ENCODE measurements at regions not wholly inside any gene's neighbourhood (a gene's known extent, or its start where the extent isn't known, plus 50 kb on each side); places are given as distances from the start of the nearest gene placed in this dataset.

- no peak overlapping the region for H3K4me2 ChIP-seq
- H3K79me2 ChIP-seq (ENCODE audit: low read depth), result no peaks in the 10 kb centered on the region
- H2AFZ ChIP-seq, result no peak overlapping the region
- CTCF ChIA-PET, result no interaction called here
- TF ChIP-seq EZH2 (IDR thresholded peaks at IDR 0.05; ENCODE audit: low read depth), result no peak
- no peak for TF ChIP-seq CTCF (conservative IDR thresholded peaks at IDR 0.05)
- H4K20me1 ChIP-seq (ENCODE audit: insufficient read depth), result no peaks in the 10 kb centered on the region
- intact Hi-C loops (cut with micrococcal nuclease; ENCODE audit: unreplicated experiment), result no loop called here
- peaks cover 97% of the 10 kb centered on the region for H3K27me3 ChIP-seq (ENCODE audit: insufficient read depth, low read depth)
- no TSS peak for BruUV-seq (replicated peaks)
- H3K36me3 ChIP-seq (ENCODE audit: low read depth), result no peaks in the 10 kb centered on the region
- no peak for DNase-seq
- no peak overlapping the region for H3K4me3 ChIP-seq
- POLR2A ChIA-PET (ENCODE audit: unreplicated experiment), result no interaction called here
- H3K27ac ChIP-seq, result no peak overlapping the region
- H3K4me1 ChIP-seq (replicated peaks; ENCODE audit: insufficient read depth), result no peaks in the 10 kb centered on the region
- H3F3A ChIP-seq (ENCODE audit: insufficient read depth, low read depth), result no peaks in the 10 kb centered on the region
- no peaks in the 10 kb centered on the region for H3K9me3 ChIP-seq (ENCODE audit: insufficient read depth, low read depth)
- H3K9me2 ChIP-seq (ENCODE audit: insufficient read depth), result no peaks in the 10 kb centered on the region
Measured at GRCh38 chr11:120020981-120021380, 116.9 kb downstream of the TRIM29 start.

- DNase-seq, result no peak
- no peak overlapping the region for H2AFZ ChIP-seq
- H3K9me2 ChIP-seq (ENCODE audit: insufficient read depth), result no peaks in the 10 kb centered on the region
- H3K27me3 ChIP-seq (ENCODE audit: insufficient read depth, low read depth), result peaks cover 99% of the 10 kb centered on the region
- intact Hi-C loops (cut with micrococcal nuclease; ENCODE audit: unreplicated experiment), result no loop called here
- H3F3A ChIP-seq (ENCODE audit: insufficient read depth, low read depth), result no peaks in the 10 kb centered on the region
- H3K79me2 ChIP-seq (ENCODE audit: low read depth), result no peaks in the 10 kb centered on the region
- BruUV-seq (replicated peaks), result no TSS peak
- CTCF ChIA-PET, result no interaction called here
- no peak overlapping the region for H3K27ac ChIP-seq
- H3K4me1 ChIP-seq (replicated peaks; ENCODE audit: insufficient read depth), result no peaks in the 10 kb centered on the region
- no peaks in the 10 kb centered on the region for H3K36me3 ChIP-seq (ENCODE audit: low read depth)
- H3K4me2 ChIP-seq, result no peak overlapping the region
- POLR2A ChIA-PET (ENCODE audit: unreplicated experiment), result interaction anchor here (0.6 kb wide), 1 partner anchor 1261 kb away, joined by 3 read pairs; no protein-coding TSS in a partner anchor
- H3K9me3 ChIP-seq (ENCODE audit: insufficient read depth, low read depth), result no peaks in the 10 kb centered on the region
- H4K20me1 ChIP-seq (ENCODE audit: insufficient read depth), result no peaks in the 10 kb centered on the region
- TF ChIP-seq EZH2 (IDR thresholded peaks at IDR 0.05; ENCODE audit: low read depth) (no peak), CTCF (conservative IDR thresholded peaks at IDR 0.05) (no peak)
- H3K4me3 ChIP-seq, result no peak overlapping the region
Measured at GRCh38 chr11:120020486-120020885, 117.4 kb downstream of the TRIM29 start.

- POLR2A ChIA-PET (ENCODE audit: unreplicated experiment), result interaction anchor here (0.6 kb wide), 1 partner anchor 323 kb away, joined by 5 read pairs; no protein-coding TSS in a partner anchor
- no peaks in the 10 kb centered on the region for H4K20me1 ChIP-seq (ENCODE audit: insufficient read depth)
Measured at GRCh38 chr11:120019191-120019590, 118.7 kb downstream of the TRIM29 start.

More at GRCh38 chr11:120019191-120019590, 118.7 kb downstream of the TRIM29 start:
- no peaks in the 10 kb centered on the region for H3K9me3 ChIP-seq (ENCODE audit: insufficient read depth, low read depth)
- peaks cover 99% of the 10 kb centered on the region for H3K27me3 ChIP-seq (ENCODE audit: insufficient read depth, low read depth)
- CTCF ChIA-PET, result no interaction called here
- H3K36me3 ChIP-seq (ENCODE audit: low read depth), result no peaks in the 10 kb centered on the region
- no peak for DNase-seq
- TF ChIP-seq CTCF (conservative IDR thresholded peaks at IDR 0.05) (no peak), EZH2 (IDR thresholded peaks at IDR 0.05; ENCODE audit: low read depth) (no peak)
- H2AFZ ChIP-seq, result no peak overlapping the region
- H3F3A ChIP-seq (ENCODE audit: insufficient read depth, low read depth), result no peaks in the 10 kb centered on the region
- H3K9me2 ChIP-seq (ENCODE audit: insufficient read depth), result no peaks in the 10 kb centered on the region
- no peak overlapping the region for H3K4me2 ChIP-seq
- H3K4me1 ChIP-seq (replicated peaks; ENCODE audit: insufficient read depth), result no peaks in the 10 kb centered on the region
- H3K4me3 ChIP-seq, result no peak overlapping the region
- no peaks in the 10 kb centered on the region for H3K79me2 ChIP-seq (ENCODE audit: low read depth)
- BruUV-seq (replicated peaks), result no TSS peak
- intact Hi-C loops (cut with micrococcal nuclease; ENCODE audit: unreplicated experiment), result loop anchor here (10.0 kb wide), 1 partner anchor 534 kb away; no protein-coding TSS in a partner anchor
- H3K27ac ChIP-seq, result no peak overlapping the region
